Left lung (tissue), 4 donors: ENCODE measurements at regions not wholly inside any gene's neighbourhood (a gene's known extent, or its start where the extent isn't known, plus 50 kb on each side); places are given as distances from the start of the nearest gene placed in this dataset.
A peak's percentile ranks its signal among the peaks of the same experiment; 100 is the strongest.
"Not testable (repeated sequence)": the region's sequence is repeated elsewhere in the genome, so short reads cannot be mapped to it uniquely, and the experiment has no call there.

Experiments
- ATAC-seq: fragments of 200-7000 bp; cut with Tn5 transposase; one replicate; pipeline ENCODE4 v1.9.1; 2020; ENCODE audit warnings: moderate library complexity
- DNase-seq, 4 donors: peaks; one replicate each; pipeline ENCODE4 v3.0.0-alpha.2; 2013 to 2020
- H3K27ac ChIP-seq, 2 donors: fragments of 200-600 bp; sonication (generic) in 1 of 2; one replicate each; pipeline versions ENCODE4 v1.5.0 to v1.8.0; 2020 to 2021
- H3K27me3 ChIP-seq, 2 donors: fragments of 200-600 bp; sonication (generic) in 1 of 2; one replicate each; pipeline versions ENCODE4 v1.5.0 to v1.8.0; 2020 to 2021
- H3K36me3 ChIP-seq, 2 donors: fragments of 200-600 bp; sonication (generic) in 1 of 2; one replicate each; pipeline versions ENCODE4 v1.5.0 to v1.8.0; 2020 to 2021
- H3K4me1 ChIP-seq, 2 donors: fragments of 200-600 bp; one replicate each; pipeline ENCODE4 v1.8.0; 2021
- H3K4me3 ChIP-seq, 2 donors: fragments of 200-600 bp; sonication (generic) in 1 of 2; one replicate each; pipeline versions ENCODE4 v1.5.0 to v1.8.0; 2020 to 2021; ENCODE audit warnings: mild to moderate bottlenecking in 1 of 2
- H3K9me3 ChIP-seq, 2 donors: fragments of 200-600 bp; sonication (generic) in 1 of 2; one replicate each; pipeline versions ENCODE4 v1.5.0 to v1.8.0; 2020 to 2021
- intact Hi-C, 2 donors: fragments of 100-400 bp; cut with DNase I; formaldehyde crosslinking; loops; one replicate each; pipeline versions ENCODE4 v1.11.2 to v1.14.2; 2022
- TF ChIP-seq, protein P1 (sequence below), 2 donors: fragments of 200-600 bp; sonication (generic) in 1 of 2; IDR thresholded peaks; one replicate each; pipeline versions ENCODE4 v1.5.0 to v1.8.0; 2021; ENCODE audit warnings: antibody characterized with exemption in 2 of 2
- donor health status: DM: no; HTN: yes; CAD: no.
- donor health status: DM: no; HTN: no; CAD: no.

DNA sequence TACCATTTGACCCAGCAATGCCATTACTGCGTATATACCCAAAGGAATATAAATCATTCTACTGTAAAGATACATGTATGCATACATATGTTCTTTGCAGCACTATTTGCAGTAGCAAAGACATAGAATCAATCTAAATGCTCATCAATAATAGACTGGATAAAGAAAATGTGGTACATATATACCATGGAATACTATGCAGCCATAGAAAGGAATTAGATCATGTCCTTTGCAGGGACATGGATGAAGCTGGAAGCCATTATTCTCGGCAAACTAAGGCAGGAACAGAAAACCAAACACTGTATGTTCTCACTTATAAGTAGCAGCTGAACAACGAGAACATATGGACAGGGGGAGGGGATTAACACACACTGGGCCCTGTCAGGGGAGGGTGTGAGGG, 54.8 kb upstream of the ZNF30 start:
- intact Hi-C loops, H3K4me3 ChIP-seq, DNase-seq, H3K27me3 ChIP-seq, H3K27ac ChIP-seq, H3K36me3 ChIP-seq, H3K4me1 ChIP-seq, H3K9me3 ChIP-seq, ATAC-seq: not testable (repeated sequence)

DNA sequence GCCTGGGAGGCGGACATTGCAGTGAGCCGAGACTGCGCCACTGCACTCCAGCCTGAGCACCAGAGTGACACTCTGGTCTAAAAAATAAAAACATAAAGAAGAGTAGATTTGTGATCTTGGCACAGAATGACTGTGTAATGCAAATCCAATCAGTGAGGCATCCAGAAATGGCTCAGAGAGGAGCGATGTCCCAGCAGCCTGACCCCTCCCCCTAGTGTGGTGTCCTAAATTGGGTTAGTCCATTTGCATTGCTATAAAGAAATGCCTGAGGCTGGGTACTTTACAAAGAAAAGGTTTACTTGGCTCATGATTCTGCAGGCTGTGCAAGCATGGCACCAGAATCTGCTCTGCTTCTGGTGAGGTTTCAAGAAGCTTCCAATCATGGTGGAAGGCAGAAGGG, 59.1 kb upstream of the ZNF30 start:
- no peak for ATAC-seq
- DNase-seq: no peak
- H3K27me3 ChIP-seq: no peaks in the 10 kb centered on the region
- intact Hi-C loops: no loop called here
- TF ChIP-seq, protein P1, sequence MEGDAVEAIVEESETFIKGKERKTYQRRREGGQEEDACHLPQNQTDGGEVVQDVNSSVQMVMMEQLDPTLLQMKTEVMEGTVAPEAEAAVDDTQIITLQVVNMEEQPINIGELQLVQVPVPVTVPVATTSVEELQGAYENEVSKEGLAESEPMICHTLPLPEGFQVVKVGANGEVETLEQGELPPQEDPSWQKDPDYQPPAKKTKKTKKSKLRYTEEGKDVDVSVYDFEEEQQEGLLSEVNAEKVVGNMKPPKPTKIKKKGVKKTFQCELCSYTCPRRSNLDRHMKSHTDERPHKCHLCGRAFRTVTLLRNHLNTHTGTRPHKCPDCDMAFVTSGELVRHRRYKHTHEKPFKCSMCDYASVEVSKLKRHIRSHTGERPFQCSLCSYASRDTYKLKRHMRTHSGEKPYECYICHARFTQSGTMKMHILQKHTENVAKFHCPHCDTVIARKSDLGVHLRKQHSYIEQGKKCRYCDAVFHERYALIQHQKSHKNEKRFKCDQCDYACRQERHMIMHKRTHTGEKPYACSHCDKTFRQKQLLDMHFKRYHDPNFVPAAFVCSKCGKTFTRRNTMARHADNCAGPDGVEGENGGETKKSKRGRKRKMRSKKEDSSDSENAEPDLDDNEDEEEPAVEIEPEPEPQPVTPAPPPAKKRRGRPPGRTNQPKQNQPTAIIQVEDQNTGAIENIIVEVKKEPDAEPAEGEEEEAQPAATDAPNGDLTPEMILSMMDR (IDR thresholded peaks at IDR 0.05): no peak
- no peaks in the 10 kb centered on the region for H3K4me1 ChIP-seq
- no peaks in the 10 kb centered on the region for H3K36me3 ChIP-seq
- no peak overlapping the region for H3K27ac ChIP-seq
- H3K4me3 ChIP-seq: no peak overlapping the region
- peaks cover 0 to 13% of the 10 kb centered on the region in 2 donors for H3K9me3 ChIP-seq

DNA sequence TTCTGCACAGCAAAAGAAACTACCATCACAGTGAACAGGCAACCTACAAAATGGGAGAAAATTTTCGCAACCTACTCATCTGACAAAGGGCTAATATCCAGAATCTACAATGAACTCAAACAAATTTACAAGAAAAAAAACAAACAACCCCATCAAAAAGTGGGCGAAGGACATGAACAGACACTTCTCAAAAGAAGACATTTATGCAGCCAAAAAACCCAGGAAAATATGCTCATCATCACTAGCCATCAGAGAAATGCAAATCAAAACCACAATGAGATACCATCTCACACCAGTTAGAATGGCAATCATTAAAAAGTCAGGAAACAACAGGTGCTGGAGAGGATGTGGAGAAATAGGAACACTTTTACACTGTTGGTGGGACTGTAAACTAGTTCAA, 61.5 kb upstream of the ZNF30 start:
- H3K27ac ChIP-seq, H3K4me3 ChIP-seq, H3K27me3 ChIP-seq, ATAC-seq, DNase-seq, H3K4me1 ChIP-seq, H3K36me3 ChIP-seq, intact Hi-C loops: not testable (repeated sequence)
- H3K9me3 ChIP-seq: peaks cover 0 to 13% of the 10 kb centered on the region in 2 donors

DNA sequence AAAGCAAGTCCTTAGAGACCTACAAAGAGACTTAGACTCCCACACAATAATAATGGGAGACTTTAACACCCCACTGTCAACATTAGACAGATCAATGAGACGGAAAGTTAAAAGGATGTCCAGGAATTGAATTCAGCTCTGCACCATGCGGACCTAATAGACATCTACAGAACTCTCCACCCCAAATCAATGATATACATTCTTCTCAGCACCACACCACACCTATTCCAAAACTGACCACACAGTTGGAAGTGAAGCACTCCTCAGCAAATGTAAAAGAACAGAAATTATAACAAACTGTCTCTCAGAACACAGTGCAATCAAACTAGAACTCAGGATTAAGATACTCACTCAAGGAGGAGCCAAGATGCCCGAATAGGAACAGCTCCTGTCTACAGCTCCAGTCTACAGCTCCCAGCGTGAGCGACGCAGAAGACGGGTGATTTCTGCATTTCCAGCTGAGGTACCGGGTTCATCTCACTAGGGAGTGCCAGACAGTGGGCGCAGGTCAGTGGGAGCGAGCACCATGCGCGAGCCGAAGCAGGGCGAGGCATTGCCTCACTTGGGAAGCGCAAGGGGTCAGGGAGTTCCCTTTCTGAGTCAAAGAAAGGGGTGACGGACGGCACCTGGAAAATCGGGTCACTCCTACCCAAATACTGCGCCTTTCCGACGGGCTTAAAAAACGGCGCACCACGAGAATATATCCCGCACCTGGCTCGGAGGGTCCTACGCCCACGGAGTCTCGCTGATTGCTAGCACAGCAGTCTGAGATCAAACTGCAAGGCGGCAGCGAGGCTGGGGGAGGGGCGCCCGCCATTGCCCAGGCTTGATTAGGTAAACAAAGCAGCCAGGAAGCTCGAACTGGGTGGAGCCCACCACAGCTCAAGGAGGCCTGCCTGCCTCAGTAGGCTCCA, 66.6 kb upstream of the ZNF30 start:
- peak overlapping the region in 1 of 2 donors; percentile 45 for H3K27ac ChIP-seq
- intact Hi-C loops: not testable (repeated sequence)
- peak; percentile 47 for ATAC-seq

DNA sequence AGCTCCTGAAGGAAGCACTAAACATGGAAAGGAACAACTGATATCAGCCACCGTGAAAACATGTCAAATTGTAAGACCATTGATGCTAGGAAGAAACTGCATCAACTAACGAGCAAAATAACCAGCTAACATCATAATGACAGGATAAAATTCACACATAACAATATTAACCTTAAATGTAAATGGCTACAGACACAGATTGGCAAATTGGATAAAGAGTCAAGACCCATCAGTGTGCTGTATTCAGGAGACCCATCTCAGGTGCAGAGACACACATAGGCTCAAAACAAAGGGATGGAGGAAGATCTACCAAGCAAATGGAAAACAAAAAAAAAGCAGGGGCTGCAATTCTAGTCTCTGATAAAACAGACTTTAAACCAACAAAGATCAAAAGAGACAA, 67.4 kb upstream of the ZNF30 start:
- H3K27me3 ChIP-seq, H3K27ac ChIP-seq, H3K9me3 ChIP-seq, ATAC-seq, H3K4me3 ChIP-seq, intact Hi-C loops, H3K36me3 ChIP-seq, DNase-seq, H3K4me1 ChIP-seq: not testable (repeated sequence)

More for the DNA sequence above, 66.6 kb upstream of the ZNF30 start:
- H3K27me3 ChIP-seq, DNase-seq, H3K4me1 ChIP-seq, H3K36me3 ChIP-seq, H3K9me3 ChIP-seq: not testable (repeated sequence)
- H3K4me3 ChIP-seq: peak overlapping the region; percentile 5 to 42

DNA sequence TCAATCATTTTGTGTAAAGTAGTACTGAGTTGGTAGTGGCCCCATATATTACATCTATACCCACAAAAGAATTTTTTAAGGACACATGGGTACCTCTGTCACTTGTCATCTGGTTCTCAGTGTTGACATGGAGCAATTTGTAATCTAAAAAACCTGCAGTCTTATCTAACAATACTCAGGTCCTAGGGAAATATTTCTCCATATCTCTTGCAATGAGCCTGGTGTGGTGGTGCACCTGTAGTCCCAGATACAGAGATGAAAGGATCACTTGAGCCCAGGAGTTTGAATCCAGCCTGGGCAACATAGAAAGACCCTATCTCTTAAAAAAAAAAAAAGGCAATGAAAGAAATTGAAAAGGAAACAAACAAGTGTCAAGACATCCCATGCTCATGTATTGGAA, 70.7 kb upstream of the ZNF30 start:
- intact Hi-C loops: no loop called here
- H3K27ac ChIP-seq: no peak overlapping the region
- no peaks in the 10 kb centered on the region for H3K36me3 ChIP-seq
- H3K4me3 ChIP-seq: no peak overlapping the region
- H3K4me1 ChIP-seq: no peaks in the 10 kb centered on the region
- TF ChIP-seq, protein P1 (IDR thresholded peaks at IDR 0.05): no peak
- peaks cover 0 to 2% of the 10 kb centered on the region in 2 donors for H3K9me3 ChIP-seq
- no peaks in the 10 kb centered on the region for H3K27me3 ChIP-seq
- ATAC-seq: no peak
- DNase-seq: no peak

DNA sequence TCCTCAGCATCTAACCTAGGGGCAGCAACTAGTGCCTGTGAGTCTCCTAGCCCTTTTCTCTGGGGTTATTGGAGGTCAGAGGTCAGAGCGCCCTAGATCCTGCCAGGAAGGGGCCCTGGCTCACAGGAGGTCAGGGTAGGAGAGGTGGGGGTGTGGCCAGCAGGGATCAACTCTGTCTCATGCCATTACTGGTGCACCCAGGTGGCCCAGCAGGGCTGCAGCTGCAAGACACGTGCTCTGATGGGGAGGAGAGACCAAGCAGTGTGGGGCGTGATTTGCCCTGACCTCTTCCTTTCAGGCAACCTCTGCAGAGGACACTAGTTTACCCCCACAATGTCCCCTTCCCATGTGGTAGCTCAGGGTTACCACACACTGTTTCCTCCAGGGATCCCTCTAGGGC, 73.3 kb upstream of the ZNF30 start:
- H3K36me3 ChIP-seq: no peaks in the 10 kb centered on the region
- peaks cover 0 to 2% of the 10 kb centered on the region in 2 donors for H3K9me3 ChIP-seq
- DNase-seq (no peak), ATAC-seq (no peak)
- no peaks in the 10 kb centered on the region for H3K27me3 ChIP-seq
- no peak overlapping the region for H3K27ac ChIP-seq
- TF ChIP-seq, protein P1 (IDR thresholded peaks at IDR 0.05): no peak
- intact Hi-C loops: no loop called here
- H3K4me1 ChIP-seq: no peaks in the 10 kb centered on the region
- no peak overlapping the region for H3K4me3 ChIP-seq
